ENCODE measurements at regions not wholly inside any gene's neighbourhood (a gene's known extent, or its start where the extent isn't known, plus 50 kb on each side); places are given as distances from the start of the nearest gene placed in this dataset.

DNA sequence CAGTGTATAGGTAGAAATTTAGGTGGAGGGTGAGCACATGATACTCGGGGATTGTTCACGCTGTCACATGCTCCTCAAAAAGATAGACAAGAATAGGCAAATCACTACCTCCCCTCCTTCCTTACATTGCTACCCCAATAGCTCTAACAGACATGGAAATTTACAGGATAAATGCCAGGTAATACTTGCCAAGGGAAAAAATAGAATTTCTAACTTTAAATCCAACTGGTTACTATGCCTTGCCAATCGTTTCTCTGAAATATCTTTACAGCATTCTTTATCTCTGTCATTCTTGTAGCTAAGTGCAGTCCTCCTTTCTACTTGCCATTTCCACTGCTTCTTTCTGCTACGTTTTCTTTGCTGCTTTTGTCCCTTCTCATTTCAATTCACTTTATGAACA, 339.8 kb upstream of the ZEB2 start:
- peaks cover 0 to 4% (median under 1%) of the 10 kb centered on the region in 4 donors for H3K9me3 ChIP-seq
- intact Hi-C loops (cut with DNase I): no loop called here
- no peak overlapping the region for H3K4me3 ChIP-seq
- no peak for DNase-seq
- H3K4me1 ChIP-seq: no peaks in the 10 kb centered on the region
- 71 to 89% methylated on average over 4 of the region's 4 CpGs for WGBS, 2 donors
- no peaks in the 10 kb centered on the region for H3K27me3 ChIP-seq
- TF ChIP-seq CTCF (IDR thresholded peaks at IDR 0.05) (no peak), POLR2AphosphoS5 (IDR thresholded peaks at IDR 0.05) (no peak), POLR2A (IDR thresholded peaks at IDR 0.05) (no peak), EP300 (IDR thresholded peaks at IDR 0.05) (no peak)
- no peaks in the 10 kb centered on the region for H3K36me3 ChIP-seq
- no peak overlapping the region for H3K27ac ChIP-seq

GRCh38 chr2:144858211-144858610, 338.3 kb upstream of the ZEB2 start:
- Histone ChIP-seq H3K27me3 (no peaks in the 10 kb centered on the region), H3K36me3 (no peaks in the 10 kb centered on the region), H3K4me3 (no peak overlapping the region), H3K27ac (no peak overlapping the region), H3K4me1 (no peaks in the 10 kb centered on the region), H3K9me3 (peaks cover 0 to 5% (median 1%) of the 10 kb centered on the region in 4 donors)
- WGBS, 2 donors: 76 to 81% methylated on average over 4 of the region's 4 CpGs
- DNase-seq: no peak
- intact Hi-C loops (cut with DNase I): no loop called here
- TF ChIP-seq POLR2AphosphoS5 (IDR thresholded peaks at IDR 0.05) (no peak), POLR2A (IDR thresholded peaks at IDR 0.05) (no peak), CTCF (IDR thresholded peaks at IDR 0.05) (no peak), EP300 (IDR thresholded peaks at IDR 0.05) (no peak)

DNA sequence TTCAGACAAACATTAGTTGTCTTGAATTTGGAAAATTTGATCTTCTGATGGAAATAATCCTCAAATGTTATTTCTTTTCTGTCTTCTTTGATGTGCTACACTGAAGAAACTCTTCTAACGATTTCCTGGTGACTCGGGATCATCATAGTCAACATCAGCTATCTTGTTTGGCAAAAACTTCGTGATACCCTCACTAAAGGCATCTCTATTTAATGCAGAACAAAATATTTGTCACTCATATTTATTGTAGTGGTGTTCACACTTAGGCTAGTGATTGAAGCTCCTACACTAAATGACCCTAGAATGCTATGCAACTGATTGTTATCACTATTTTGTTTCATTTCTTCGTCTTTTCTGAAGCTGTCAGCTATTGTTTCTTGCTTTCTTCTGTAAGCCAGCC, 334.7 kb upstream of the ZEB2 start:
- intact Hi-C loops (cut with DNase I): no loop called here
- WGBS, 2 donors: 84 to 90% methylated on average over 4 of the region's 4 CpGs

DNA sequence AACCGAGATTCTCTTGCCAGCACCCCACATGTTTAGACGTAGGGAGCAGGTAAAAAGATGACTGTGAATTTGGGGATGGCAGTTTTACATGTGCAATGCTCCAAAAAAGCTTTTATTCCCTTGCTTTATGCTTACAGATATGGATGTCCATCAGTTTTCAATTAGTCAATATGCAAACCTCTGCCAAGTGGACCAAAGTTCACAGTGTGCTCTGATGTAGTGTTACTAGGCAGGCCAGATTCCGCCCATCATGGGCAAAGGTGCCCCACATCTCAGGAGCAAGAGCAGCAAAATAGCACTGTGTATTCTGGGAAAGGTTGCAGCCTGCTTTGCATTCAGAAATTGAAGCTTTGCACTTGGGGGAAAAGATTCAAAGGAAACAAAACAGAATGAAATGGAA, 329.7 kb upstream of the ZEB2 start:
- peaks cover 0 to under 1% (median 0%) of the 10 kb centered on the region in 4 donors for H3K9me3 ChIP-seq
- TF ChIP-seq EP300 (IDR thresholded peaks at IDR 0.05): no peak
- TF ChIP-seq POLR2A (IDR thresholded peaks at IDR 0.05): no peak
- TF ChIP-seq POLR2AphosphoS5 (IDR thresholded peaks at IDR 0.05): no peak
- TF ChIP-seq CTCF (IDR thresholded peaks at IDR 0.05): no peak
- no peak overlapping the region for H3K27ac ChIP-seq
- WGBS, 2 donors: 64 to 74% methylated on average over 3 of the region's 3 CpGs
- no peaks in the 10 kb centered on the region for H3K27me3 ChIP-seq
- H3K4me3 ChIP-seq: no peak overlapping the region
- intact Hi-C loops (cut with DNase I): no loop called here
- DNase-seq: no peak
- H3K36me3 ChIP-seq: no peaks in the 10 kb centered on the region
- no peaks in the 10 kb centered on the region for H3K4me1 ChIP-seq

More for the DNA sequence above, 334.7 kb upstream of the ZEB2 start:
- no peak overlapping the region for H3K27ac ChIP-seq
- no peak for TF ChIP-seq POLR2AphosphoS5 (IDR thresholded peaks at IDR 0.05)
- TF ChIP-seq EP300 (IDR thresholded peaks at IDR 0.05): no peak
- no peak for TF ChIP-seq CTCF (IDR thresholded peaks at IDR 0.05)
- no peak for TF ChIP-seq POLR2A (IDR thresholded peaks at IDR 0.05)
- H3K4me1 ChIP-seq: no peaks in the 10 kb centered on the region
- peaks cover 0 to 5% (median 1%) of the 10 kb centered on the region in 4 donors for H3K9me3 ChIP-seq
- H3K27me3 ChIP-seq: no peaks in the 10 kb centered on the region
- DNase-seq: no peak
- no peaks in the 10 kb centered on the region for H3K36me3 ChIP-seq
- H3K4me3 ChIP-seq: no peak overlapping the region

- H3K27ac ChIP-seq: no peak overlapping the region
- no peaks in the 10 kb centered on the region for H3K9me3 ChIP-seq
- no peaks in the 10 kb centered on the region for H3K36me3 ChIP-seq
- DNase-seq: no peak
- TF ChIP-seq POLR2A (IDR thresholded peaks at IDR 0.05): no peak
- no peak for TF ChIP-seq POLR2AphosphoS5 (IDR thresholded peaks at IDR 0.05)
- TF ChIP-seq EP300 (IDR thresholded peaks at IDR 0.05): no peak
- no peak for TF ChIP-seq CTCF (IDR thresholded peaks at IDR 0.05)
- H3K4me1 ChIP-seq: no peaks in the 10 kb centered on the region
- H3K4me3 ChIP-seq: no peak overlapping the region
- intact Hi-C loops (cut with DNase I): no loop called here
- no peaks in the 10 kb centered on the region for H3K27me3 ChIP-seq
- 56 to 78% methylated on average over 2 of the region's 2 CpGs for WGBS, 2 donors
These were observed 328.5 kb upstream of the ZEB2 start for GRCh38 chr2:144848423-144848822.

Measured in sigmoid colon (tissue), 6 donors.